ENCODE measurements at regions not wholly inside any gene's neighbourhood (a gene's known extent, or its start where the extent isn't known, plus 50 kb on each side); places are given as distances from the start of the nearest gene placed in this dataset.

DNA sequence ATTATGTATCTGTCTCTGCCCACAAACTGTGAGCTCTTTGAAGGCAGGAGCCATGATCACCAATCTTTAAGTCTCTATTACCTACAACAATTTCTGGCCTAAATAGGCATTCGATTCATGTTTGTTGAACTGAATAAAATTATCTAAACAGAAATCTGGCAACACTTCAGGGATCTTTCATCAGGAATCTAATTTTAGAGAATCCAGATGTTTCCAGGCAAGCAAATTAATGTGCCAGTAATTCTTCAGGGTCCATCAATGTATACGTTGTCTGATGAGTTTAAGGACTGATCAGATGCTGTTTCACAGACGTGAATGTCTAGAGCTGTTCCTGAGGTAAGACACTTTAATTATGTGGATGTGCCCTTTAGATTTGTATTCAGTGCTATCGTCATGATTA is 524.4 kb downstream of the PTPRC start:
- TF ChIP-seq, protein P1, sequence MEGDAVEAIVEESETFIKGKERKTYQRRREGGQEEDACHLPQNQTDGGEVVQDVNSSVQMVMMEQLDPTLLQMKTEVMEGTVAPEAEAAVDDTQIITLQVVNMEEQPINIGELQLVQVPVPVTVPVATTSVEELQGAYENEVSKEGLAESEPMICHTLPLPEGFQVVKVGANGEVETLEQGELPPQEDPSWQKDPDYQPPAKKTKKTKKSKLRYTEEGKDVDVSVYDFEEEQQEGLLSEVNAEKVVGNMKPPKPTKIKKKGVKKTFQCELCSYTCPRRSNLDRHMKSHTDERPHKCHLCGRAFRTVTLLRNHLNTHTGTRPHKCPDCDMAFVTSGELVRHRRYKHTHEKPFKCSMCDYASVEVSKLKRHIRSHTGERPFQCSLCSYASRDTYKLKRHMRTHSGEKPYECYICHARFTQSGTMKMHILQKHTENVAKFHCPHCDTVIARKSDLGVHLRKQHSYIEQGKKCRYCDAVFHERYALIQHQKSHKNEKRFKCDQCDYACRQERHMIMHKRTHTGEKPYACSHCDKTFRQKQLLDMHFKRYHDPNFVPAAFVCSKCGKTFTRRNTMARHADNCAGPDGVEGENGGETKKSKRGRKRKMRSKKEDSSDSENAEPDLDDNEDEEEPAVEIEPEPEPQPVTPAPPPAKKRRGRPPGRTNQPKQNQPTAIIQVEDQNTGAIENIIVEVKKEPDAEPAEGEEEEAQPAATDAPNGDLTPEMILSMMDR (IDR thresholded peaks at IDR 0.05): no peak
- TF ChIP-seq POLR2AphosphoS5 (IDR thresholded peaks at IDR 0.05): no peak
- TF ChIP-seq POLR2A (IDR thresholded peaks at IDR 0.05; ENCODE audit: low read depth): no peak
